ENCODE measurements at regions not wholly inside any gene's neighbourhood (a gene's known extent, or its start where the extent isn't known, plus 50 kb on each side); places are given as distances from the start of the nearest gene placed in this dataset.
"Not testable (repeated sequence)": the region's sequence is repeated elsewhere in the genome, so short reads cannot be mapped to it uniquely, and the experiment has no call there.

- not testable (repeated sequence) for TF ChIP-seq EZH2 (IDR thresholded peaks at IDR 0.05; ENCODE audit: insufficient read depth, low read length); CTCF (IDR thresholded peaks at IDR 0.05; ENCODE audit: insufficient read depth, low read depth, low read length)
Measured at GRCh38 chr7:65814556-65815167, 58.2 kb upstream of the VKORC1L1 start.
